Tibial nerve (tissue), 4 donors: ENCODE measurements at regions not wholly inside any gene's neighbourhood (a gene's known extent, or its start where the extent isn't known, plus 50 kb on each side); places are given as distances from the start of the nearest gene placed in this dataset.

ENCODE experiments used
- DNase-seq, 2 donors: peaks; one replicate each; pipeline ENCODE4 v3.0.0-alpha.2; 2019; ENCODE audit warnings: low spot score in 2 of 2
- H3K27ac ChIP-seq, 4 donors: fragments of 200-600 bp; sonication (generic) in 3 of 4; one replicate each; pipeline ENCODE4 v1.5.1; 2017 to 2019; ENCODE audit warnings: mild to moderate bottlenecking in 1 of 4
- H3K27me3 ChIP-seq, 2 donors: fragments of 200-600 bp; sonication (generic) in 1 of 2; one replicate each; pipeline versions ENCODE4 v1.5.1 to v1.6.0; 2017 to 2019
- H3K36me3 ChIP-seq, 3 donors: fragments of 200-600 bp; sonication (generic); one replicate each; pipeline ENCODE4 v1.5.1; 2018 to 2019
- H3K4me1 ChIP-seq, 4 donors: fragments of 200-600 bp; sonication (generic) in 3 of 4; one replicate each; pipeline ENCODE4 v1.5.1; 2017 to 2019
- H3K4me3 ChIP-seq, 4 donors: fragments of 200-600 bp; sonication (generic) in 3 of 4; one replicate each; pipeline ENCODE4 v1.5.1; 2017 to 2019; ENCODE audit warnings: mild to moderate bottlenecking in 1 of 4, moderate library complexity in 1 of 4
- H3K9me3 ChIP-seq, 4 donors: fragments of 200-600 bp; sonication (generic) in 3 of 4; one replicate each; pipeline ENCODE4 v1.5.1; 2017 to 2019
- CTCF ChIP-seq, 5 experiments: fragments of 200-600 bp in 3 of 5; fragments of 450-650 bp in 2 of 5; sonication (generic) in 3 of 5; IDR thresholded peaks; one replicate each; pipeline ENCODE4 v1.5.1; 2016 to 2019; ENCODE audit warnings: antibody characterized with exemption in 5 of 5, mild to moderate bottlenecking in 3 of 5, moderate library complexity in 2 of 5
- EP300 ChIP-seq, 2 donors: sonication (generic); formaldehyde crosslinking; IDR thresholded peaks; one replicate each; pipeline ENCODE4 v1.6.1; 2017; ENCODE audit warnings: antibody characterized with exemption in 2 of 2, mild to moderate bottlenecking in 1 of 2
- POLR2A ChIP-seq, 2 donors: fragments of 450-650 bp; IDR thresholded peaks; one replicate each; pipeline ENCODE4 v1.6.1; 2017; ENCODE audit warnings: antibody characterized with exemption in 2 of 2, mild to moderate bottlenecking in 2 of 2, moderate library complexity in 2 of 2
- WGBS, 2 donors: methylation state at CpG; one replicate each; pipeline ENCODE4 v1.1.5; 2018; 5-methylcytosine and 5-hydroxymethylcytosine counted together

- no peak for TF ChIP-seq EP300 (IDR thresholded peaks at IDR 0.05)
- TF ChIP-seq POLR2A (IDR thresholded peaks at IDR 0.05): no peak
- TF ChIP-seq CTCF (IDR thresholded peaks at IDR 0.05): no peak
- 90 to 100% methylated on average over 1 of the region's 1 CpG for WGBS, 2 donors
Measured at GRCh38 chr2:217706095-217706494, 296.7 kb downstream of the TNS1 start.

GRCh38 chr2:217705461-217705860 is 297.3 kb downstream of the TNS1 start:
- peaks cover 0 to 17% (median 2%) of the 10 kb centered on the region in 4 donors for H3K4me1 ChIP-seq
- DNase-seq: no peak
- 82 to 94% methylated on average over 3 of the region's 3 CpGs for WGBS, 2 donors
- H3K27ac ChIP-seq: peak overlapping the region in 1 of 4 donors; percentile 72
- no peaks in the 10 kb centered on the region for H3K9me3 ChIP-seq
- no peaks in the 10 kb centered on the region for H3K36me3 ChIP-seq
- H3K27me3 ChIP-seq: no peaks in the 10 kb centered on the region
- no peak for TF ChIP-seq EP300 (IDR thresholded peaks at IDR 0.05)
- no peak for TF ChIP-seq POLR2A (IDR thresholded peaks at IDR 0.05)
- no peak for TF ChIP-seq CTCF (IDR thresholded peaks at IDR 0.05)
- H3K4me3 ChIP-seq: no peak overlapping the region

More at GRCh38 chr2:217706095-217706494, 296.7 kb downstream of the TNS1 start:
- no peak overlapping the region for H3K4me3 ChIP-seq
- H3K4me1 ChIP-seq: peaks cover 0 to 20% (median 2%) of the 10 kb centered on the region in 4 donors
- H3K27ac ChIP-seq: peak overlapping the region in 1 of 4 donors; percentile 72
- H3K36me3 ChIP-seq: no peaks in the 10 kb centered on the region
- no peaks in the 10 kb centered on the region for H3K9me3 ChIP-seq
- H3K27me3 ChIP-seq: no peaks in the 10 kb centered on the region
- no peak for DNase-seq

- no peaks in the 10 kb centered on the region for H3K36me3 ChIP-seq
- TF ChIP-seq CTCF (IDR thresholded peaks at IDR 0.05) (no peak), POLR2A (IDR thresholded peaks at IDR 0.05) (no peak), EP300 (IDR thresholded peaks at IDR 0.05) (no peak)
- peaks cover 0 to 12% (median 2%) of the 10 kb centered on the region in 4 donors for H3K4me1 ChIP-seq
- no peaks in the 10 kb centered on the region for H3K9me3 ChIP-seq
- 80 to 83% methylated on average over 5 of the region's 5 CpGs for WGBS, 2 donors
- DNase-seq: no peak
- H3K4me3 ChIP-seq: no peak overlapping the region
- peak overlapping the region in 1 of 4 donors; percentile 16 for H3K27ac ChIP-seq
- H3K27me3 ChIP-seq: no peaks in the 10 kb centered on the region
Measured at GRCh38 chr2:217703999-217704398, 298.8 kb downstream of the TNS1 start.

- Histone ChIP-seq H3K9me3 (no peaks in the 10 kb centered on the region), H3K27me3 (no peaks in the 10 kb centered on the region), H3K36me3 (no peaks in the 10 kb centered on the region), H3K4me1 (peaks cover 0 to 12% (median 2%) of the 10 kb centered on the region in 4 donors), H3K4me3 (no peak overlapping the region), H3K27ac (no peak overlapping the region)
- TF ChIP-seq POLR2A (IDR thresholded peaks at IDR 0.05): no peak
- no peak for TF ChIP-seq CTCF (IDR thresholded peaks at IDR 0.05)
- WGBS, 2 donors: 91 to 96% methylated on average over 3 to 5 of the region's 5 CpGs
- no peak for DNase-seq
Measured at GRCh38 chr2:217703102-217703501, 299.7 kb downstream of the TNS1 start.

GRCh38 chr2:217701622-217702021 is 301.2 kb downstream of the TNS1 start:
- no peak overlapping the region for H3K4me3 ChIP-seq
- 80 to 88% methylated on average over 5 of the region's 5 CpGs for WGBS, 2 donors
- no peaks in the 10 kb centered on the region for H3K27me3 ChIP-seq
- peaks cover 0 to under 1% (median under 1%) of the 10 kb centered on the region in 4 donors for H3K4me1 ChIP-seq
- H3K9me3 ChIP-seq: no peaks in the 10 kb centered on the region
- no peak for TF ChIP-seq CTCF (IDR thresholded peaks at IDR 0.05)
- no peak for TF ChIP-seq EP300 (IDR thresholded peaks at IDR 0.05)
- no peak for TF ChIP-seq POLR2A (IDR thresholded peaks at IDR 0.05)
- H3K27ac ChIP-seq: no peak overlapping the region
- no peak for DNase-seq
- H3K36me3 ChIP-seq: no peaks in the 10 kb centered on the region
